ENCODE measurements at regions not wholly inside any gene's neighbourhood (a gene's known extent, or its start where the extent isn't known, plus 50 kb on each side); places are given as distances from the start of the nearest gene placed in this dataset.

DNA sequence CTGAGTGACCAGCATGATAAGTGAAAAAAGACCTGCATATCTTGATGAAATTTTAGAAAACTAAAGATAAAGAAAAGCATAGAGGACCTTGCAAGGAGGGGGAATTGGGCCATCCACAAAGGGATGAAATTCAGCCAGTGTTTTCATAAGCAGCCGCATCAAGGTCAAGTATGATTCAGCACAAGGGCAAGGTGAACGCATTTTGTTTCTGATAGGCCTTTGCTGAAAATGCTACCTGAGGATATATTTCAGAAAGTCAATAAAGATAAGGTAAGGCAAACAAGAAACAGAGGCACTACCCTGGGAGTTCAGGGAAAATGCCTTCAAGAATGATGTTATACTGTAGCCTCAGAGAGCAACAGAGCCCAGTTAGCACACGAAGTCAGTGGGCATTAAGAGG is 55.0 kb upstream of the SHH start:
- Mint-ChIP-seq H3K36me3 (ENCODE audit: low read depth) (no peaks in the 10 kb centered on the region), H3K9me3 (ENCODE audit: insufficient read depth) (no peaks in the 10 kb centered on the region), H3K4me3 (no peak overlapping the region), H3K27me3 (ENCODE audit: low read depth) (peaks cover 3% of the 10 kb centered on the region), H3K27ac (no peak overlapping the region), H3K4me1 (ENCODE audit: low read depth) (no peaks in the 10 kb centered on the region)
- ChIA-PET CTCF (no interaction called here), POLR2A (no interaction called here)
- DNase-seq = no peak
- no peak for ATAC-seq

DNA sequence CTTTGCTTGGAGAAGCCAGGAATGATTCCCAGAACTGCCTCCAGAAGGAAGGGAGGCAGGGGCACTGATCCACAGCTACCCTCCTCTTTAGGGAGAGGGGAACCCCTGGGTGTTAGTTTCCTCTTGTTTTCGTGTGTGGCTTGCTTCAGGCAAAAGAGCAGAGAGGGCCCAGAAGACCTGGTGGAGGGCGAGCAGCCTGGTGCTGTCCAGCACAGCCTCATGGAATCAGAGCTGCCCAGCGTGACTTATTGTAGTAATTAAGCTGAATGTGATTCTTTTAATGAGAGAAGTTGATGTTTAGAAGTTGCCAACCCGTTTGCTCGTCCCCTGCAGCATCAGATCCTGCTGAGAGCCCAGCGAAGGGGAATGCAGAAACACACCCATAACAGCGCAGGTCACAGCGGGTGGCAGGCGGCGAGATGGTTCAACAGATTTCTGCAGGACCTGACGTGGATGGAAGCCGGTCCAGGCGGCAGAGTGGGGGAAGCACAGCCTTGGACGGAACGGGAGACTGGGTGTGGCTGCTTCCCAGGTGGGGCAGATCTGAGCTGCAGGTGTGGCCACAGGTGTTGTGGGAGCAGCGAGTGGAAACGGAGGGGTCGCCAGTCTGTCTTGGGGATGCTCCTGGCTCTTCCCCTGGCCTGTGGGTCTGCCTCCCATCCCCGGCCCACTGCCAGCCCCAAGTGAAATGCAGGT is 53.7 kb upstream of the SHH start:
- no peaks in the 10 kb centered on the region for H3K9me3 Mint-ChIP-seq (ENCODE audit: insufficient read depth)
- H3K36me3 Mint-ChIP-seq (ENCODE audit: low read depth) = no peaks in the 10 kb centered on the region
- ChIA-PET CTCF (no interaction called here), POLR2A (no interaction called here)
- DNase-seq (no peak), ATAC-seq (no peak)
- H3K27ac Mint-ChIP-seq = no peak overlapping the region
- no peak overlapping the region for H3K4me3 Mint-ChIP-seq
- no peaks in the 10 kb centered on the region for H3K4me1 Mint-ChIP-seq (ENCODE audit: low read depth)
- H3K27me3 Mint-ChIP-seq (ENCODE audit: low read depth) = peaks cover 6% of the 10 kb centered on the region

DNA sequence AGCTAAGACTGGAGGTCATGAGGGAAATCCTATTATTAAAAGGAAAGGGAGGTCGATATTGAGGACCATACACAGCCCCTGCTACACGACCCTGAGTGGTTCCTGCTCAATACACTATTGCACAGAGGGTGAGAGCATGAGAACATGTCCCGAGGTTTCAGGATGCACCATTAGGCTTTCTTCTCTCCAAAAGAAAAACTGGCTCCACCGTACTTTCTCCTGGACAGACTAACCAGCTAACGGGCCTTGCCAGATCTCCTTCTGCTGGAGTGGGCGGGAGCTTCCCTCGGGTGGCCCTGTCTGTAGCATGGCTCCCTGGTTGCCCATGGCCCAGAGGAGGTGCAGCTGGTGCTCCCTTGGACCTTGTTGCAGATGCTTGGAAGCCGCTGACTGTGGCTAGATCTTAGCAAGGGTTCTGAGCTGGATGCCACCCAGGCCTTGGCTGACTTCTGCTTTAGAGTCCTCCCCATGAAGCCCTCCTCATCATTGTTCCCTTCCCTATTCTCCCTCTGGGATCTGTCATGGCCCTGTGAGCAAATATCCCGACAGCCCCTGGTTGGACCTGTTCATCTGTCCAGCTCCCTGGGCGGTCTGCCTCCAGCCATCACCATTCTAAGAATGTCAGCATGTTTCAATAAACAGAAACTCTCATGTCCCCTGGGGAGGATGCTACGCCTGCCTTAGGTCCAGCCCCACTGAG is 52.9 kb upstream of the SHH start:
- H3K9me3 Mint-ChIP-seq (ENCODE audit: insufficient read depth) = no peaks in the 10 kb centered on the region
- ChIA-PET CTCF (no interaction called here), POLR2A (no interaction called here)
- ATAC-seq (no peak), DNase-seq (no peak)
- H3K36me3 Mint-ChIP-seq (ENCODE audit: low read depth) = no peaks in the 10 kb centered on the region
- H3K4me1 Mint-ChIP-seq (ENCODE audit: low read depth) = no peaks in the 10 kb centered on the region
- H3K27me3 Mint-ChIP-seq (ENCODE audit: low read depth) = peaks cover 6% of the 10 kb centered on the region
- H3K27ac Mint-ChIP-seq = no peak overlapping the region
- H3K4me3 Mint-ChIP-seq = no peak overlapping the region

DNA sequence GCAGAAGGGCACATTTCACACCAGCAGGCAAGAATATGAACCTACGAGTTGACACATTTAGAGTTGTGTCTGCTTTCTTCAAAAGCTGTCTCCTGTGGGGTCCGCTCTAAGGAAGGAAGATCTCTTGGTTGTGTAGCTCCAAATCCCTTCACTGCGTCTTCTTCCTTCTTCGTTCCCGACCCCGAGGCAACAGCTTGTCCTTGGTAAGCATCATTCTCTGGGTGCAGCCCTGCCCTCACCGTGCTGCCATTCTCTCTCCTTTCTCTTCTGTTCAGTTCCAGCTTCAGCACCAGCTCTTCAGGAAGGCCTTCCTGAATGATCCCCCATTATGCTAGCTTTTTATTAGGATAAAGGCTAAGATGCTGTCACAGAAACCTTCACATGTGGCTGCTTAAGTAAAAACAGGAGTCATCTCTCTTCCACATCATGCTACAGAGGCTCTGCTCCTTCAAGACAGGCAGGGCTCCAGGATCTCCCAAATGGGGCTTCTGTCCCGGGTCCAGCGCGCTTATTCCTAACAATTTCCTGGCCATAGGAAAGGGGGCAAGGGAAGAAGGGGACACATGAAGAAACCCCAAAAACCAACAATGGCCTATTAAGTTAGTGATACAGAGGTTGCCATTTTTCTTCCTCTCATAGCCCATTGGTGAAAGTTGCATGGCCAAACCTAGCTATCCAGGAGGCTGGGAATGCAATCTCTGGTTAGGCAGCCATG is 52.2 kb upstream of the SHH start:
- Mint-ChIP-seq H3K4me3 (no peak overlapping the region), H3K27me3 (ENCODE audit: low read depth) (peaks cover 6% of the 10 kb centered on the region), H3K36me3 (ENCODE audit: low read depth) (no peaks in the 10 kb centered on the region), H3K27ac (no peak overlapping the region), H3K4me1 (ENCODE audit: low read depth) (no peaks in the 10 kb centered on the region), H3K9me3 (ENCODE audit: insufficient read depth) (no peaks in the 10 kb centered on the region)
- no peak for DNase-seq
- ChIA-PET CTCF (no interaction called here), POLR2A (no interaction called here)
- ATAC-seq = no peak

DNA sequence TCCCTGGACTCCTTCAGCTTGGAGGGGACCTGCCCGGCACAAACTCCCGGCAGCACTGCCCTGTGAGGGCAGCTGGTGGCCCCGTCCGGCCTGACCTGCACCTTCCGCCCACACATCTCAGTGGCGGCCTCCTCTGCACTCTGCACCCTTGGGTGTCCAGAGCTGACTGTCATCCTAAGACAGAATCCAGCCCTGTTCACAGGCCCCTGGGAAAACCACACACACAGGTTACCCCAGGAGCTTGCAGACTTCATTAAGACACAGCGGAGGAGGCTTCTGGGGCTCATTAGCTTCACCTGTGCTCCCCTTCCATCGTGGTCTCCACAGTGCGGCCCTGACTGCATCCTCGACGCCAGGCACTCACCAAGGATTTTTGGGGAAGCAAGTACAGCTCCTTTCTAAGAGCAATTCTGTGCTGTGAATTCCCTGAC is 51.5 kb upstream of the SHH start:
- Mint-ChIP-seq H3K4me1 (ENCODE audit: low read depth) (no peaks in the 10 kb centered on the region), H3K4me3 (no peak overlapping the region)
- POLR2A ChIA-PET = no interaction called here

DNA sequence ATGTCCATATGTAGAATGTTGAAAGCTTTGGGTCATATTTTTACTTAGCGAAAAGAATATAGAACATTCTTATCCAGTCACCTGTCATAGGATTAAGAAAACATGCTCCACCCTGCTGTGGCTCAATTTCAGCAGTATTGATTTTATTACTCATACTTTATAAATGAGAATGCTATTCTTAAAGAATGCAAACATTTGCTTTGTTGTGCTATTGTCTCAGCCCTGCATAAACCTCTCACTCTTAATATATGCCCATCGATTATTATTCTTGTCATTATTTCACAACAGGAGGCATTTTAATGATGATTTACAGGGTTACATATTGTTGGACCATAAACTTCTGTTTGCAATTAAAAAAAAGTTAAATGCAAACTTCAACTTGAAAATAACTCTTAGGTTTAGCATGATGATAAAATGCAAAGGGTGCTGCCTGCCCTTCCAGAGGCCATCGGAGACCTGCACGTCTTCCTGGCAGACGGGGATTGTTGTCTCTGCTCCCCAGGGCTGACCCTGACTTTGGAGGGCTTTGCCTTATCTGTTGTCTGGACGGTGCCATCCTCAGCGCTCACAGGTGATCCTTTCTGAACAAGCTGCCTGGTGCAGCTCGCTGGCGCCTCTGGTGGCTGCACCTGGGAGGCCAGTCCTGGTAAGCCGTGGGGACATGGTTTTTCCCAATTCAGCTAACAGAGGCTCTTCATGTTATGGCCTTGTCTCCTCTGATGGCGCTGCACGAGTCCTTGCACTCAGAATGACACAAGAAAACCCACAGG is 50.0 kb upstream of the SHH start:
- ChIA-PET POLR2A (no interaction called here), CTCF (interaction anchor here (1.6 kb wide), 1 partner anchor 16 kb away, joined by 4 read pairs; no protein-coding TSS in a partner anchor)
- H3K4me3 Mint-ChIP-seq = no peak overlapping the region
- no peaks in the 10 kb centered on the region for H3K4me1 Mint-ChIP-seq (ENCODE audit: low read depth)
- peaks cover 6% of the 10 kb centered on the region for H3K27me3 Mint-ChIP-seq (ENCODE audit: low read depth)
- DNase-seq (no peak), ATAC-seq (no peak)
- H3K9me3 Mint-ChIP-seq (ENCODE audit: insufficient read depth) = no peaks in the 10 kb centered on the region
- no peak overlapping the region for H3K27ac Mint-ChIP-seq
- no peaks in the 10 kb centered on the region for H3K36me3 Mint-ChIP-seq (ENCODE audit: low read depth)

More for the DNA sequence above, 51.5 kb upstream of the SHH start:
- Mint-ChIP-seq H3K27me3 (ENCODE audit: low read depth) (peaks cover 6% of the 10 kb centered on the region), H3K27ac (no peak overlapping the region), H3K9me3 (ENCODE audit: insufficient read depth) (no peaks in the 10 kb centered on the region), H3K36me3 (ENCODE audit: low read depth) (no peaks in the 10 kb centered on the region)
- DNase-seq (no peak), ATAC-seq (no peak)
- CTCF ChIA-PET = interaction anchor here (1.6 kb wide), 1 partner anchor 18 kb away, joined by 4 read pairs; no protein-coding TSS in a partner anchor

Measured in activated CD8-positive, alpha-beta T cell treated with anti-CD3 and anti-CD28 coated beads, Interleukin-2, amount 10 ng/mL, durations not matched to agents 7 days and 5 days (primary cell).